ENCODE measurements at regions not wholly inside any gene's neighbourhood (a gene's known extent, or its start where the extent isn't known, plus 50 kb on each side); places are given as distances from the start of the nearest gene placed in this dataset.

- TF ChIP-seq, protein P1, sequence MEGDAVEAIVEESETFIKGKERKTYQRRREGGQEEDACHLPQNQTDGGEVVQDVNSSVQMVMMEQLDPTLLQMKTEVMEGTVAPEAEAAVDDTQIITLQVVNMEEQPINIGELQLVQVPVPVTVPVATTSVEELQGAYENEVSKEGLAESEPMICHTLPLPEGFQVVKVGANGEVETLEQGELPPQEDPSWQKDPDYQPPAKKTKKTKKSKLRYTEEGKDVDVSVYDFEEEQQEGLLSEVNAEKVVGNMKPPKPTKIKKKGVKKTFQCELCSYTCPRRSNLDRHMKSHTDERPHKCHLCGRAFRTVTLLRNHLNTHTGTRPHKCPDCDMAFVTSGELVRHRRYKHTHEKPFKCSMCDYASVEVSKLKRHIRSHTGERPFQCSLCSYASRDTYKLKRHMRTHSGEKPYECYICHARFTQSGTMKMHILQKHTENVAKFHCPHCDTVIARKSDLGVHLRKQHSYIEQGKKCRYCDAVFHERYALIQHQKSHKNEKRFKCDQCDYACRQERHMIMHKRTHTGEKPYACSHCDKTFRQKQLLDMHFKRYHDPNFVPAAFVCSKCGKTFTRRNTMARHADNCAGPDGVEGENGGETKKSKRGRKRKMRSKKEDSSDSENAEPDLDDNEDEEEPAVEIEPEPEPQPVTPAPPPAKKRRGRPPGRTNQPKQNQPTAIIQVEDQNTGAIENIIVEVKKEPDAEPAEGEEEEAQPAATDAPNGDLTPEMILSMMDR (IDR thresholded peaks at IDR 0.05) = no peak
- TF ChIP-seq POLR2A (IDR thresholded peaks at IDR 0.05) (no peak), POLR2AphosphoS5 (IDR thresholded peaks at IDR 0.05) (no peak)
Measured at GRCh38 chr10:121332829-121333765, 265.1 kb downstream of the FGFR2 start.

All from gastroesophageal sphincter (tissue), 3 donors.